ENCODE measurements at regions not wholly inside any gene's neighbourhood (a gene's known extent, or its start where the extent isn't known, plus 50 kb on each side); places are given as distances from the start of the nearest gene placed in this dataset.

DNA sequence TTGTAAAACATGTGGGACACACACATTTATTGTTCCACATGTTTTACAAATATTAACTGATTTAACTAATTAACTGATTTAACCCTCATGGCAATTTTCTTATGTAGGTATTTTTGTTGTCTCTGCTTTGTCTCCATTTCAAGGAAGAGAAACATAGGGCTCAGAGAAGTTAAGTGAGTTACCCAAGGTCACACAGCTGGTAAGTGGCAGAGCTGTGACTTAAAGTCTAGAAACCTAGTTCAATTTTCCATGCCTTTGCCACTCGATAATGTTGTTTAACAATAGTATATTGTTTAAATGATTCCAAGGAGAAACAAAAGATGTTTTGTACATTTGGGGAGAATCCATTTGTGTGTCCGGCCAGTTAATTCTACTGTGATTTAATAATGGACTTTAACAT, 284.1 kb upstream of the CDH5 start:
- TF ChIP-seq TCF7L2 (IDR thresholded peaks at IDR 0.05; ENCODE audit: borderline replicate concordance, extremely low read depth, insufficient read depth, insufficient read length) (no peak), POLR2A (IDR thresholded peaks at IDR 0.05; ENCODE audit: borderline replicate concordance, extremely low read depth, insufficient read depth, insufficient read length) (no peak), JUND (IDR thresholded peaks at IDR 0.05) (no peak), EZH2 (IDR thresholded peaks at IDR 0.05) (no peak), POLR2AphosphoS5 (IDR thresholded peaks at IDR 0.05; ENCODE audit: low read depth, low read length) (no peak), EGR1 (IDR thresholded peaks at IDR 0.05; ENCODE audit: low read depth) (no peak), ELF1 (IDR thresholded peaks at IDR 0.05; ENCODE audit: borderline replicate concordance, low read depth) (no peak)
- TF ChIP-seq, protein P1, sequence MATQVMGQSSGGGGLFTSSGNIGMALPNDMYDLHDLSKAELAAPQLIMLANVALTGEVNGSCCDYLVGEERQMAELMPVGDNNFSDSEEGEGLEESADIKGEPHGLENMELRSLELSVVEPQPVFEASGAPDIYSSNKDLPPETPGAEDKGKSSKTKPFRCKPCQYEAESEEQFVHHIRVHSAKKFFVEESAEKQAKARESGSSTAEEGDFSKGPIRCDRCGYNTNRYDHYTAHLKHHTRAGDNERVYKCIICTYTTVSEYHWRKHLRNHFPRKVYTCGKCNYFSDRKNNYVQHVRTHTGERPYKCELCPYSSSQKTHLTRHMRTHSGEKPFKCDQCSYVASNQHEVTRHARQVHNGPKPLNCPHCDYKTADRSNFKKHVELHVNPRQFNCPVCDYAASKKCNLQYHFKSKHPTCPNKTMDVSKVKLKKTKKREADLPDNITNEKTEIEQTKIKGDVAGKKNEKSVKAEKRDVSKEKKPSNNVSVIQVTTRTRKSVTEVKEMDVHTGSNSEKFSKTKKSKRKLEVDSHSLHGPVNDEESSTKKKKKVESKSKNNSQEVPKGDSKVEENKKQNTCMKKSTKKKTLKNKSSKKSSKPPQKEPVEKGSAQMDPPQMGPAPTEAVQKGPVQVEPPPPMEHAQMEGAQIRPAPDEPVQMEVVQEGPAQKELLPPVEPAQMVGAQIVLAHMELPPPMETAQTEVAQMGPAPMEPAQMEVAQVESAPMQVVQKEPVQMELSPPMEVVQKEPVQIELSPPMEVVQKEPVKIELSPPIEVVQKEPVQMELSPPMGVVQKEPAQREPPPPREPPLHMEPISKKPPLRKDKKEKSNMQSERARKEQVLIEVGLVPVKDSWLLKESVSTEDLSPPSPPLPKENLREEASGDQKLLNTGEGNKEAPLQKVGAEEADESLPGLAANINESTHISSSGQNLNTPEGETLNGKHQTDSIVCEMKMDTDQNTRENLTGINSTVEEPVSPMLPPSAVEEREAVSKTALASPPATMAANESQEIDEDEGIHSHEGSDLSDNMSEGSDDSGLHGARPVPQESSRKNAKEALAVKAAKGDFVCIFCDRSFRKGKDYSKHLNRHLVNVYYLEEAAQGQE (IDR thresholded peaks at IDR 0.05; ENCODE audit: low read depth) = no peak
- TF ChIP-seq, protein P2, sequence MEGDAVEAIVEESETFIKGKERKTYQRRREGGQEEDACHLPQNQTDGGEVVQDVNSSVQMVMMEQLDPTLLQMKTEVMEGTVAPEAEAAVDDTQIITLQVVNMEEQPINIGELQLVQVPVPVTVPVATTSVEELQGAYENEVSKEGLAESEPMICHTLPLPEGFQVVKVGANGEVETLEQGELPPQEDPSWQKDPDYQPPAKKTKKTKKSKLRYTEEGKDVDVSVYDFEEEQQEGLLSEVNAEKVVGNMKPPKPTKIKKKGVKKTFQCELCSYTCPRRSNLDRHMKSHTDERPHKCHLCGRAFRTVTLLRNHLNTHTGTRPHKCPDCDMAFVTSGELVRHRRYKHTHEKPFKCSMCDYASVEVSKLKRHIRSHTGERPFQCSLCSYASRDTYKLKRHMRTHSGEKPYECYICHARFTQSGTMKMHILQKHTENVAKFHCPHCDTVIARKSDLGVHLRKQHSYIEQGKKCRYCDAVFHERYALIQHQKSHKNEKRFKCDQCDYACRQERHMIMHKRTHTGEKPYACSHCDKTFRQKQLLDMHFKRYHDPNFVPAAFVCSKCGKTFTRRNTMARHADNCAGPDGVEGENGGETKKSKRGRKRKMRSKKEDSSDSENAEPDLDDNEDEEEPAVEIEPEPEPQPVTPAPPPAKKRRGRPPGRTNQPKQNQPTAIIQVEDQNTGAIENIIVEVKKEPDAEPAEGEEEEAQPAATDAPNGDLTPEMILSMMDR (IDR thresholded peaks at IDR 0.05 in 2 of 3, conservative IDR thresholded peaks at IDR 0.05 in 1 of 3; ENCODE audit: borderline replicate concordance in 1 of 3, insufficient read depth in 1 of 3, low read depth in 2 of 3, low read length in 2 of 3) = no peak
